GM12891 (cell line): ENCODE measurements at regions not wholly inside any gene's neighbourhood (a gene's known extent, or its start where the extent isn't known, plus 50 kb on each side); places are given as distances from the start of the nearest gene placed in this dataset.

Experiments
- PAX5 ChIP-seq: IDR thresholded peaks from 2 replicates; pipeline ENCODE4 v1.6.1; 2011; ENCODE audit warnings: low read length, moderate library complexity, mild to moderate bottlenecking; ENCODE audit not compliant: insufficient read depth, severe bottlenecking
- POLR2A ChIP-seq: IDR thresholded peaks from 2 replicates; pipeline ENCODE4 v1.6.1; 2011; ENCODE audit warnings: low read depth, low read length, control low read depth
- POLR2AphosphoS5 ChIP-seq: IDR thresholded peaks from 2 replicates; pipeline ENCODE4 v1.6.1; 2011; ENCODE audit warnings: low read depth, low read length, control low read depth
- POU2F2 ChIP-seq: IDR thresholded peaks from 2 replicates; pipeline ENCODE4 v1.6.1; 2011; ENCODE audit warnings: low read depth, mild to moderate bottlenecking, control low read depth, low read length, moderate library complexity
- SPI1 ChIP-seq: IDR thresholded peaks from 2 replicates; pipeline ENCODE4 v1.6.1; 2011; ENCODE audit warnings: low read depth, low read length, control low read depth
- TAF1 ChIP-seq: IDR thresholded peaks from 2 replicates; pipeline ENCODE4 v1.6.1; 2011; ENCODE audit warnings: low read depth, low read length, control low read depth

- TF ChIP-seq SPI1 (no peak), POLR2A (no peak), TAF1 (no peak), POLR2AphosphoS5 (no peak), PAX5 (no peak), POU2F2 (no peak)
Observed at GRCh38 chr18:75120521-75120920, 88.4 kb downstream of the PTGR3 start.
